Effector memory CD8-positive, alpha-beta T cell (primary cell): ENCODE measurements at regions not wholly inside any gene's neighbourhood (a gene's known extent, or its start where the extent isn't known, plus 50 kb on each side); places are given as distances from the start of the nearest gene placed in this dataset.
"Not testable (repeated sequence)": the region's sequence is repeated elsewhere in the genome, so short reads cannot be mapped to it uniquely, and the experiment has no call there.

ENCODE experiments used
- ATAC-seq: fragments of 150-1000 bp; cut with Tn5 transposase; replicated peaks from 2 replicates; pipeline ENCODE4 v1.10.0; 2021; ENCODE audit warnings: mild to moderate bottlenecking, moderate library complexity
- DNase-seq, 3 experiments: peaks; one replicate each; pipeline ENCODE4 v3.0.0; 2021
- H3K27ac Mint-ChIP-seq, 2 donors: one replicate each; pipeline ENCODE4 v1.8.0; 2022; ENCODE audit warnings: mild to moderate bottlenecking in 2 of 2, mixed read lengths in 2 of 2, moderate library complexity in 2 of 2
- H3K27me3 Mint-ChIP-seq, 2 donors: one replicate each; pipeline ENCODE4 v1.8.0; 2022; ENCODE audit warnings: mixed read lengths in 2 of 2
- H3K36me3 Mint-ChIP-seq: one replicate; pipeline ENCODE4 v1.8.0; 2022; ENCODE audit warnings: mild to moderate bottlenecking, moderate library complexity, mixed read lengths; ENCODE audit not compliant: insufficient read depth
- H3K4me1 Mint-ChIP-seq, 2 donors: one replicate each; pipeline ENCODE4 v1.8.0; 2022; ENCODE audit warnings: low read depth in 2 of 2, mixed read lengths in 2 of 2
- H3K4me3 Mint-ChIP-seq, 2 donors: one replicate each; pipeline ENCODE4 v1.8.0; 2022; ENCODE audit warnings: mild to moderate bottlenecking in 2 of 2, mixed read lengths in 2 of 2, moderate library complexity in 2 of 2
- H3K9me3 Mint-ChIP-seq, 2 donors: one replicate each; pipeline ENCODE4 v1.8.0; 2022; ENCODE audit warnings: mixed read lengths in 2 of 2

- Mint-ChIP-seq H3K9me3 (peaks cover 0 to 2% of the 10 kb centered on the region in 2 donors), H3K27me3 (peaks cover 9 to 17% of the 10 kb centered on the region in 2 donors), H3K4me3 (no peak overlapping the region), H3K27ac (no peak overlapping the region), H3K36me3 (no peaks in the 10 kb centered on the region), H3K4me1 (no peaks in the 10 kb centered on the region)
- DNase-seq (no peak), ATAC-seq (no peak)
Measured at GRCh38 chr10:130339911-130340310, 203.7 kb downstream of the GLRX3 start.

- DNase-seq (no peak), ATAC-seq (no peak)
- no peaks in the 10 kb centered on the region for H3K4me1 Mint-ChIP-seq
- H3K27ac Mint-ChIP-seq = no peak overlapping the region
- H3K27me3 Mint-ChIP-seq = peaks cover 9 to 17% of the 10 kb centered on the region in 2 donors
- H3K36me3 Mint-ChIP-seq = no peaks in the 10 kb centered on the region
- peaks cover 0 to 2% of the 10 kb centered on the region in 2 donors for H3K9me3 Mint-ChIP-seq
- no peak overlapping the region for H3K4me3 Mint-ChIP-seq
Measured at GRCh38 chr10:130340816-130341215, 204.6 kb downstream of the GLRX3 start.

GRCh38 chr10:130341356-130341755, 205.2 kb downstream of the GLRX3 start:
- Mint-ChIP-seq H3K9me3 (peaks cover 0 to 2% of the 10 kb centered on the region in 2 donors), H3K27ac (no peak overlapping the region), H3K4me1 (no peaks in the 10 kb centered on the region), H3K36me3 (no peaks in the 10 kb centered on the region), H3K27me3 (peaks cover 9 to 17% of the 10 kb centered on the region in 2 donors), H3K4me3 (no peak overlapping the region)
- no peak for ATAC-seq
- no peak for DNase-seq

- H3K27me3 Mint-ChIP-seq = peaks cover 0 to 5% of the 10 kb centered on the region in 2 donors
- H3K36me3 Mint-ChIP-seq = no peaks in the 10 kb centered on the region
- H3K9me3 Mint-ChIP-seq = peaks cover 0 to 2% of the 10 kb centered on the region in 2 donors
- ATAC-seq (no peak), DNase-seq (no peak)
- H3K27ac Mint-ChIP-seq = no peak overlapping the region
- no peak overlapping the region for H3K4me3 Mint-ChIP-seq
- H3K4me1 Mint-ChIP-seq = no peaks in the 10 kb centered on the region
Measured at GRCh38 chr10:130345728-130346127, 209.5 kb downstream of the GLRX3 start.

GRCh38 chr10:130350996-130351395, 214.8 kb downstream of the GLRX3 start:
- Mint-ChIP-seq H3K4me1 (no peaks in the 10 kb centered on the region), H3K36me3 (no peaks in the 10 kb centered on the region), H3K4me3 (no peak overlapping the region), H3K27me3 (no peaks in the 10 kb centered on the region), H3K9me3 (peaks cover 0 to 2% of the 10 kb centered on the region in 2 donors), H3K27ac (no peak overlapping the region)
- DNase-seq (no peak), ATAC-seq (no peak)

- Mint-ChIP-seq H3K9me3 (peaks cover 0 to 2% of the 10 kb centered on the region in 2 donors), H3K27me3 (no peaks in the 10 kb centered on the region), H3K4me3 (no peak overlapping the region), H3K36me3 (no peaks in the 10 kb centered on the region), H3K4me1 (no peaks in the 10 kb centered on the region), H3K27ac (no peak overlapping the region)
- no peak for ATAC-seq
- no peak for DNase-seq
Measured at GRCh38 chr10:130351466-130352290, 215.5 kb downstream of the GLRX3 start.

- no peak for DNase-seq
- Mint-ChIP-seq H3K36me3 (no peaks in the 10 kb centered on the region), H3K27ac (no peak overlapping the region), H3K27me3 (no peaks in the 10 kb centered on the region), H3K4me1 (no peaks in the 10 kb centered on the region), H3K9me3 (peaks cover 0 to 2% of the 10 kb centered on the region in 2 donors), H3K4me3 (no peak overlapping the region)
- no peak for ATAC-seq
Measured at GRCh38 chr10:130352291-130352645, 216.1 kb downstream of the GLRX3 start.

GRCh38 chr10:130353928-130354572, 217.9 kb downstream of the GLRX3 start:
- peaks cover 2% of the 10 kb centered on the region in 2 donors for H3K9me3 Mint-ChIP-seq
- ATAC-seq = no peak
- no peaks in the 10 kb centered on the region for H3K27me3 Mint-ChIP-seq
- H3K27ac Mint-ChIP-seq = no peak overlapping the region
- no peak for DNase-seq
- no peak overlapping the region for H3K4me3 Mint-ChIP-seq
- no peaks in the 10 kb centered on the region for H3K36me3 Mint-ChIP-seq
- no peaks in the 10 kb centered on the region for H3K4me1 Mint-ChIP-seq

GRCh38 chr10:130354573-130354954, 218.4 kb downstream of the GLRX3 start:
- no peak for DNase-seq
- no peak overlapping the region for H3K27ac Mint-ChIP-seq

GRCh38 chr10:130354976-130355795, 219.0 kb downstream of the GLRX3 start:
- DNase-seq (no peak), ATAC-seq (no peak)
- Mint-ChIP-seq H3K4me1 (no peaks in the 10 kb centered on the region), H3K4me3 (no peak overlapping the region), H3K27me3 (no peaks in the 10 kb centered on the region), H3K9me3 (peaks cover 0 to 9% of the 10 kb centered on the region in 2 donors), H3K27ac (no peak overlapping the region), H3K36me3 (no peaks in the 10 kb centered on the region)

More at GRCh38 chr10:130354573-130354954, 218.4 kb downstream of the GLRX3 start:
- no peak for ATAC-seq
- Mint-ChIP-seq H3K27me3 (no peaks in the 10 kb centered on the region), H3K9me3 (peaks cover 2 to 7% of the 10 kb centered on the region in 2 donors), H3K36me3 (no peaks in the 10 kb centered on the region), H3K4me1 (no peaks in the 10 kb centered on the region), H3K4me3 (no peak overlapping the region)

- not testable (repeated sequence) for H3K36me3 Mint-ChIP-seq, DNase-seq, H3K27me3 Mint-ChIP-seq, ATAC-seq, H3K4me3 Mint-ChIP-seq, H3K4me1 Mint-ChIP-seq, H3K27ac Mint-ChIP-seq
- H3K9me3 Mint-ChIP-seq = peaks cover 0 to 17% of the 10 kb centered on the region in 2 donors
Measured at GRCh38 chr10:130356429-130356828, 220.2 kb downstream of the GLRX3 start.

GRCh38 chr10:130357226-130357625, 221.0 kb downstream of the GLRX3 start:
- Mint-ChIP-seq H3K36me3 (peaks cover 6% of the 10 kb centered on the region), H3K9me3 (peaks cover 0 to 17% of the 10 kb centered on the region in 2 donors), H3K27me3 (no peaks in the 10 kb centered on the region), H3K27ac (no peak overlapping the region), H3K4me3 (no peak overlapping the region), H3K4me1 (no peaks in the 10 kb centered on the region)
- no peak for ATAC-seq
- no peak for DNase-seq

GRCh38 chr10:130357951-130358350, 221.8 kb downstream of the GLRX3 start:
- Mint-ChIP-seq H3K4me3 (no peak overlapping the region), H3K9me3 (peaks cover 0 to 17% of the 10 kb centered on the region in 2 donors), H3K36me3 (peaks cover 6% of the 10 kb centered on the region), H3K4me1 (no peaks in the 10 kb centered on the region), H3K27me3 (no peaks in the 10 kb centered on the region), H3K27ac (no peak overlapping the region)
- ATAC-seq (no peak), DNase-seq (no peak)
